ENCODE measurements at regions not wholly inside any gene's neighbourhood (a gene's known extent, or its start where the extent isn't known, plus 50 kb on each side); places are given as distances from the start of the nearest gene placed in this dataset.

DNA sequence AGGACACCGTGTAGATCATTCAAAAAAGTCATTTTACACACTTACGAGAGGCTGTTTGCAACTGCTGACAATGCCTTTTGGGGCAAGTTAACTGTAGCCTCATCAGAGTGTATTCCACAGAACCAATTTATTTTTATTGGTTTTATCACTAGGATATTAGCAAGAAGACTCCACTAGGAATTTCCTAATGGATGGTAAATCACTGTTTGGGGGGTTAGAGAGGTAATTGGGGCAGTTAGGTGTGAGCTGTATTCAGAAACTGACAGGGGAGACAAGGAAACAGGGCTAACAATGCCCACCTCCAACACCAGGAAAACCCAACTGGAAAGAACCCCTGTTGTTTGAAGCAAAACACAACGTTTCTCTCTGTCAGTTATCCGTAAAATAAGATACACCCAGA lies 383.0 kb upstream of the SHH start:
- TF ChIP-seq, protein P1, sequence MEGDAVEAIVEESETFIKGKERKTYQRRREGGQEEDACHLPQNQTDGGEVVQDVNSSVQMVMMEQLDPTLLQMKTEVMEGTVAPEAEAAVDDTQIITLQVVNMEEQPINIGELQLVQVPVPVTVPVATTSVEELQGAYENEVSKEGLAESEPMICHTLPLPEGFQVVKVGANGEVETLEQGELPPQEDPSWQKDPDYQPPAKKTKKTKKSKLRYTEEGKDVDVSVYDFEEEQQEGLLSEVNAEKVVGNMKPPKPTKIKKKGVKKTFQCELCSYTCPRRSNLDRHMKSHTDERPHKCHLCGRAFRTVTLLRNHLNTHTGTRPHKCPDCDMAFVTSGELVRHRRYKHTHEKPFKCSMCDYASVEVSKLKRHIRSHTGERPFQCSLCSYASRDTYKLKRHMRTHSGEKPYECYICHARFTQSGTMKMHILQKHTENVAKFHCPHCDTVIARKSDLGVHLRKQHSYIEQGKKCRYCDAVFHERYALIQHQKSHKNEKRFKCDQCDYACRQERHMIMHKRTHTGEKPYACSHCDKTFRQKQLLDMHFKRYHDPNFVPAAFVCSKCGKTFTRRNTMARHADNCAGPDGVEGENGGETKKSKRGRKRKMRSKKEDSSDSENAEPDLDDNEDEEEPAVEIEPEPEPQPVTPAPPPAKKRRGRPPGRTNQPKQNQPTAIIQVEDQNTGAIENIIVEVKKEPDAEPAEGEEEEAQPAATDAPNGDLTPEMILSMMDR (IDR thresholded peaks at IDR 0.05), result no peak
- TF ChIP-seq EZH2 (IDR thresholded peaks at IDR 0.05; ENCODE audit: borderline replicate concordance, insufficient read depth, low read depth, low read length, poor library complexity, severe bottlenecking), result no peak
- CTCF ChIA-PET, result no interaction called here
- intact Hi-C loops (cut with micrococcal nuclease), result no loop called here
- Mint-ChIP-seq H3K27ac (no peak overlapping the region), H3K4me1 (peaks cover 2% of the 10 kb centered on the region), H3K27me3 (peaks cover 8% of the 10 kb centered on the region), H3K4me3 (no peak overlapping the region), H3K9me3 (ENCODE audit: insufficient read depth) (no peaks in the 10 kb centered on the region)
- H3K9me3 ChIP-seq (ENCODE audit: control extremely low read depth in 1 of 3, control insufficient read depth in 2 of 3, insufficient read depth in 1 of 3, low read length in 2 of 3), result peaks cover 0 to 14% (median 0%) of the 10 kb centered on the region in 3 donors
- H3K4me3 ChIP-seq (ENCODE audit: control extremely low read depth in 1 of 5, extremely low read depth in 1 of 5, insufficient read depth in 1 of 5, low read depth in 2 of 5, low read length in 4 of 5), result no peak overlapping the region
- H4K20me1 ChIP-seq (ENCODE audit: control insufficient read depth, insufficient read depth, low read length, poor library complexity, severe bottlenecking), result no peaks in the 10 kb centered on the region
- H3K36me3 ChIP-seq (replicated peaks in 1 of 2; ENCODE audit: control extremely low read depth in 1 of 2, control insufficient read depth in 1 of 2, extremely low read depth in 1 of 2, insufficient read depth in 2 of 2, low read length in 1 of 2), result no peaks in the 10 kb centered on the region
- no peak for ATAC-seq (ENCODE audit: low read depth)
- no peak overlapping the region for H3K9ac ChIP-seq (ENCODE audit: low read length)
- no peaks in the 10 kb centered on the region for H3K4me1 ChIP-seq (ENCODE audit: control insufficient read depth in 2 of 2, insufficient read depth in 2 of 2, low read length in 2 of 2)
- no peak overlapping the region for H2AFZ ChIP-seq (ENCODE audit: insufficient read depth, low read depth, low read length, poor library complexity, severe bottlenecking)
- H3K27me3 ChIP-seq (replicated peaks in 1 of 4; ENCODE audit: control extremely low read depth in 1 of 4, control insufficient read depth in 3 of 4, insufficient read depth in 4 of 4, low read length in 3 of 4), result no peaks in the 10 kb centered on the region
- 30% methylated on average over 2 of the region's 4 CpGs for WGBS (ENCODE audit: insufficient coverage)
- H3K4me2 ChIP-seq (replicated peaks; ENCODE audit: low read depth, low read length, poor library complexity, severe bottlenecking), result no peak overlapping the region
- POLR2A ChIA-PET, result no interaction called here
- no peak overlapping the region for H3K27ac ChIP-seq (ENCODE audit: low read length in 2 of 2)
- no peaks in the 10 kb centered on the region for H3K79me2 ChIP-seq (ENCODE audit: control insufficient read depth, insufficient read depth, low read length)
- DNase-seq, result no peak

- no peak overlapping the region for H3K4me2 ChIP-seq (replicated peaks; ENCODE audit: low read depth, low read length, poor library complexity, severe bottlenecking)
- H4K20me1 ChIP-seq (ENCODE audit: control insufficient read depth, insufficient read depth, low read length, poor library complexity, severe bottlenecking), result no peaks in the 10 kb centered on the region
- WGBS (ENCODE audit: insufficient coverage), result 60% methylated on average over 9 of the region's 11 CpGs
- Mint-ChIP-seq H3K27me3 (peaks cover 8% of the 10 kb centered on the region), H3K9me3 (ENCODE audit: insufficient read depth) (no peaks in the 10 kb centered on the region), H3K27ac (no peak overlapping the region), H3K4me3 (no peak overlapping the region), H3K4me1 (peaks cover 2% of the 10 kb centered on the region)
- intact Hi-C loops (cut with micrococcal nuclease), result no loop called here
- no peak overlapping the region for H3K9ac ChIP-seq (ENCODE audit: low read length)
- no peak overlapping the region for H2AFZ ChIP-seq (ENCODE audit: insufficient read depth, low read depth, low read length, poor library complexity, severe bottlenecking)
- DNase-seq (no peak), ATAC-seq (ENCODE audit: low read depth) (no peak)
- CTCF ChIA-PET, result no interaction called here
- H3K79me2 ChIP-seq (ENCODE audit: control insufficient read depth, insufficient read depth, low read length), result no peaks in the 10 kb centered on the region
- no peaks in the 10 kb centered on the region for H3K4me1 ChIP-seq (ENCODE audit: control insufficient read depth in 2 of 2, insufficient read depth in 2 of 2, low read length in 2 of 2)
- no peaks in the 10 kb centered on the region for H3K27me3 ChIP-seq (replicated peaks in 1 of 4; ENCODE audit: control extremely low read depth in 1 of 4, control insufficient read depth in 3 of 4, insufficient read depth in 4 of 4, low read length in 3 of 4)
- TF ChIP-seq EZH2 (IDR thresholded peaks at IDR 0.05; ENCODE audit: borderline replicate concordance, insufficient read depth, low read depth, low read length, poor library complexity, severe bottlenecking), result no peak
- TF ChIP-seq, protein P1 (IDR thresholded peaks at IDR 0.05), result no peak
- peaks cover 0 to 14% (median 0%) of the 10 kb centered on the region in 3 donors for H3K9me3 ChIP-seq (ENCODE audit: control extremely low read depth in 1 of 3, control insufficient read depth in 2 of 3, insufficient read depth in 1 of 3, low read length in 2 of 3)
- no peaks in the 10 kb centered on the region for H3K36me3 ChIP-seq (replicated peaks in 1 of 2; ENCODE audit: control extremely low read depth in 1 of 2, control insufficient read depth in 1 of 2, extremely low read depth in 1 of 2, insufficient read depth in 2 of 2, low read length in 1 of 2)
- no peak overlapping the region for H3K27ac ChIP-seq (ENCODE audit: low read length in 2 of 2)
- no peak overlapping the region for H3K4me3 ChIP-seq (ENCODE audit: control extremely low read depth in 1 of 5, extremely low read depth in 1 of 5, insufficient read depth in 1 of 5, low read depth in 2 of 5, low read length in 4 of 5)
- POLR2A ChIA-PET, result no interaction called here
These were observed 382.6 kb upstream of the SHH start for GRCh38 chr7:156194813-156195212.

Data from B cell (primary cell).